ENCODE measurements at regions not wholly inside any gene's neighbourhood (a gene's known extent, or its start where the extent isn't known, plus 50 kb on each side); places are given as distances from the start of the nearest gene placed in this dataset.

DNA sequence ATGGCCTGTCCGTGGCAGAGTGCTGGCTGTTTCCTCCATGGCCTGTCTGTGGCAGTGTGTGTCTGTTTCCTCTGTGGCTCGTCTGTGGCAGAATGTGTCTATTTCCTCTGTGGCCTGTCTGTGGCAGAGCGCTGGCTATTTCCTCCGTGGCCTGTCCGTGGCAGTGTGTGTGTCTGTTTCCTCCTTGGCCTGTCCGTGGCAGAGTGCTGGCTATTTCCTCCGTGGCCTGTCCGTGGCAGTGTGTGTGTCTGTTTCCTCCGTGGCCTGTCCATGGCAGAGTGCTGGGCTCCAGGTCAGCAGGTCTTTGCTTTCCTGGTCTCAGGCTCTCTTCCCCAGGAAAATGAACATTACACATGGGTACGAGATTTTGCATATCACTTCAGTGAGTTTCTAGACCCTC is 138.4 kb upstream of the IPO9 start:
- TF ChIP-seq RAD21 (IDR thresholded peaks at IDR 0.05 in 1 of 2, conservative IDR thresholded peaks at IDR 0.05 in 1 of 2; ENCODE audit: low read depth in 2 of 2, low read length in 2 of 2), result no peak
- TF ChIP-seq SP1 (IDR thresholded peaks at IDR 0.05; ENCODE audit: low read depth, low read length), result no peak
- no peak for TF ChIP-seq TEAD4 (IDR thresholded peaks at IDR 0.05; ENCODE audit: low read depth, low read length)
- TF ChIP-seq, protein P1, sequence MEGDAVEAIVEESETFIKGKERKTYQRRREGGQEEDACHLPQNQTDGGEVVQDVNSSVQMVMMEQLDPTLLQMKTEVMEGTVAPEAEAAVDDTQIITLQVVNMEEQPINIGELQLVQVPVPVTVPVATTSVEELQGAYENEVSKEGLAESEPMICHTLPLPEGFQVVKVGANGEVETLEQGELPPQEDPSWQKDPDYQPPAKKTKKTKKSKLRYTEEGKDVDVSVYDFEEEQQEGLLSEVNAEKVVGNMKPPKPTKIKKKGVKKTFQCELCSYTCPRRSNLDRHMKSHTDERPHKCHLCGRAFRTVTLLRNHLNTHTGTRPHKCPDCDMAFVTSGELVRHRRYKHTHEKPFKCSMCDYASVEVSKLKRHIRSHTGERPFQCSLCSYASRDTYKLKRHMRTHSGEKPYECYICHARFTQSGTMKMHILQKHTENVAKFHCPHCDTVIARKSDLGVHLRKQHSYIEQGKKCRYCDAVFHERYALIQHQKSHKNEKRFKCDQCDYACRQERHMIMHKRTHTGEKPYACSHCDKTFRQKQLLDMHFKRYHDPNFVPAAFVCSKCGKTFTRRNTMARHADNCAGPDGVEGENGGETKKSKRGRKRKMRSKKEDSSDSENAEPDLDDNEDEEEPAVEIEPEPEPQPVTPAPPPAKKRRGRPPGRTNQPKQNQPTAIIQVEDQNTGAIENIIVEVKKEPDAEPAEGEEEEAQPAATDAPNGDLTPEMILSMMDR (IDR thresholded peaks at IDR 0.05; ENCODE audit: control extremely low read depth in 1 of 3, insufficient read depth in 1 of 3, low read depth in 1 of 3, low read length in 3 of 3), result no peak
- TF ChIP-seq POLR2A (IDR thresholded peaks at IDR 0.05; ENCODE audit: control extremely low read depth in 1 of 2, low read depth in 2 of 2, low read length in 2 of 2), result no peak
- TF ChIP-seq BRCA1 (IDR thresholded peaks at IDR 0.05; ENCODE audit: low read depth, low read length), result no peak
- no peak for TF ChIP-seq JUND (IDR thresholded peaks at IDR 0.05; ENCODE audit: low read length)
- TF ChIP-seq POLR2AphosphoS5 (IDR thresholded peaks at IDR 0.05; ENCODE audit: low read depth, low read length), result no peak
- TF ChIP-seq CHD2 (IDR thresholded peaks at IDR 0.05; ENCODE audit: low read length), result no peak
- TF ChIP-seq BACH1 (IDR thresholded peaks at IDR 0.05; ENCODE audit: low read length), result no peak
- no peak for TF ChIP-seq RFX5 (IDR thresholded peaks at IDR 0.05; ENCODE audit: borderline replicate concordance, low read depth, low read length)
- TF ChIP-seq EGR1 (IDR thresholded peaks at IDR 0.05; ENCODE audit: borderline replicate concordance, low read depth, low read length), result peak; percentile 89
- no peak for TF ChIP-seq SIN3A (conservative IDR thresholded peaks at IDR 0.05 in 1 of 2, IDR thresholded peaks at IDR 0.05 in 1 of 2; ENCODE audit: low read depth in 1 of 2, low read length in 2 of 2)

Data from H1 (cell line).